Common myeloid progenitor, CD34-positive (primary cell): ENCODE measurements at regions not wholly inside any gene's neighbourhood (a gene's known extent, or its start where the extent isn't known, plus 50 kb on each side); places are given as distances from the start of the nearest gene placed in this dataset.

ENCODE experiments used
- CTCF ChIA-PET: fragments of 350-600 bp; sonication (Branson Sonifier 250); formaldehyde crosslinking; loops from one replicate; lab custom pipeline; 2021; ENCODE audit warnings: antibody characterized with exemption; lab: Charles Lee
- POLR2A ChIA-PET: fragments of 350-600 bp; sonication (Branson Sonifier 250); formaldehyde crosslinking; loops from one replicate; lab custom pipeline; 2021; ENCODE audit warnings: antibody characterized with exemption; lab: Charles Lee
- DNase-seq, 3 donors: peaks; one replicate each; pipeline versions ENCODE4 v3.0.0 to v3.0.0-alpha.2; 2013
- H3K27ac ChIP-seq, 2 experiments: 1 replicate in 1 of 2; 2 replicates in 1 of 2; pipeline ENCODE4 v1.7.0; 2013; ENCODE audit warnings: inconsistent platforms in 2 of 2, low read length in 2 of 2, mild to moderate bottlenecking in 2 of 2, low read depth in 1 of 2, moderate library complexity in 1 of 2; ENCODE audit not compliant: severe bottlenecking in 2 of 2, insufficient read depth in 1 of 2, poor library complexity in 1 of 2
- H3K27me3 ChIP-seq, 5 experiments: replicated peaks in 2 of 5; 1 replicate in 3 of 5; 2 replicates in 2 of 5; pipeline versions ENCODE4 v1.6.1 to v1.7.0; 2013; ENCODE audit warnings: low read length in 4 of 5, mild to moderate bottlenecking in 2 of 5, moderate library complexity in 2 of 5, inconsistent platforms in 1 of 5; ENCODE audit not compliant: insufficient read depth in 5 of 5, control insufficient read depth in 4 of 5
- H3K36me3 ChIP-seq, 4 experiments: 1 replicate in 2 of 4; 2 replicates in 2 of 4; pipeline versions ENCODE4 v1.6.1 to v1.7.0; 2013; ENCODE audit warnings: low read length in 3 of 4, control low read depth in 1 of 4, mild to moderate bottlenecking in 1 of 4; ENCODE audit not compliant: control insufficient read depth in 4 of 4, insufficient read depth in 4 of 4
- H3K4me1 ChIP-seq, 4 experiments: 1 replicate in 3 of 4; 2 replicates in 1 of 4; pipeline versions ENCODE4 v1.6.1 to v1.7.1; 2013; ENCODE audit warnings: low read length in 3 of 4, mild to moderate bottlenecking in 3 of 4, control low read depth in 1 of 4, inconsistent platforms in 1 of 4, moderate library complexity in 1 of 4; ENCODE audit not compliant: control insufficient read depth in 4 of 4, insufficient read depth in 4 of 4; ENCODE audit errors: control extremely low read depth in 1 of 4
- H3K4me3 ChIP-seq, 7 experiments: 1 replicate in 4 of 7; 2 replicates in 3 of 7; pipeline versions ENCODE4 v1.5.1 to v1.7.0; 2013; ENCODE audit warnings: mild to moderate bottlenecking in 7 of 7, low read length in 6 of 7, moderate library complexity in 6 of 7, inconsistent platforms in 2 of 7, low read depth in 2 of 7, control low read depth in 1 of 7; ENCODE audit not compliant: insufficient read depth in 4 of 7, control insufficient read depth in 1 of 7; ENCODE audit errors: extremely low read depth in 1 of 7
- H3K9me3 ChIP-seq, 5 experiments: 1 replicate in 4 of 5; 2 replicates in 1 of 5; pipeline versions ENCODE4 v1.6.1 to v1.7.1; 2013; ENCODE audit warnings: low read length in 4 of 5, mild to moderate bottlenecking in 2 of 5, inconsistent platforms in 1 of 5, low read depth in 1 of 5, moderate library complexity in 1 of 5; ENCODE audit not compliant: control insufficient read depth in 4 of 5, insufficient read depth in 2 of 5; ENCODE audit errors: control extremely low read depth in 1 of 5
- WGBS: methylation state at CpG from one replicate; pipeline ENCODE4 v1.1.5; 2013; ENCODE audit not compliant: insufficient coverage; 5-methylcytosine and 5-hydroxymethylcytosine counted together

DNA sequence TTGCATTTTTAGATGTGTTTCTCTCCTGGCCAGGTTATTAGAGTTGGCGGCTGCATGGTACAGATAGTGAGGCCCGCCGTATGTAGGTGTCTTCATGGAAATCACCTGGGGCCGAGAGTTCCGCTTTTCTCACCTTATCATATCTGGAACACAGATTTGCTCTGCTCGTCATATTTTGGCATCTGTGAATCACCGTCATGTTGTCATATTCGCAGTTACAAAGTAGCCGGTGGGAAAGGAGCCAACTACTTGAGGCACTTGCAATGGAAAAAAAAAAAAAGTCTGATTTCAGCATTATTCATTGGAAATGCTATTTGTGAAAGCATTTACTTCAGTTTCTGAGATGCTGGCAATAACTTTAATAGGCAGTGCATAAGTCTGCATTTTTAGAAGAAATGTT, 1715.2 kb upstream of the TENM3 start:
- ChIA-PET CTCF (no interaction called here), POLR2A (no interaction called here)
- Histone ChIP-seq H3K27ac (no peak overlapping the region), H3K9me3 (peaks cover 0 to 2% (median 0%) of the 10 kb centered on the region in 5 experiments), H3K36me3 (no peaks in the 10 kb centered on the region), H3K4me1 (no peaks in the 10 kb centered on the region), H3K4me3 (no peak overlapping the region), H3K27me3 (no peaks in the 10 kb centered on the region)
- DNase-seq, result no peak
- WGBS, result 98% methylated on average over 9 of the region's 9 CpGs

DNA sequence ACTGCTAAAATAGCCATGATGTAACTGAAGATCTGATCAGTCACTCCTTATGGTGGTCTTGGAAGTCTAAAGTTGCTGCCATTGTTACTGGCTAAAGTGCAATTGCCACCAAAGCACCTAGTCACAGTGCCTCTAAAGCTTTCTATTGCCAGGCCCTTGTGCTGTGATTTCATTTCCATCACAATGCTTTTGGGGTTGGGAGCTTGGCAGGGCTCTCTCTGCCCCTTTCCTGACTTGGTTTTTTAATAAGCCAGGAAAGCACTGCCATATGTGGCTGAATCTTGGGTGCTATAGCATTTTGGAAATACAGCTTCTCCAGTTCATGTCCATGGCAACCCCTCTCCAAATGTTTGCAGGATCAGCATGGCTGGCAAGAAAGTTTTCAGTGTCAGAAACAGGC, 1712.4 kb upstream of the TENM3 start:
- no peak for DNase-seq
- no peak overlapping the region for H3K4me3 ChIP-seq
- no peaks in the 10 kb centered on the region for H3K27me3 ChIP-seq
- no peak overlapping the region for H3K27ac ChIP-seq
- H3K4me1 ChIP-seq, result no peaks in the 10 kb centered on the region
- peaks cover 0 to 2% (median 0%) of the 10 kb centered on the region in 5 experiments for H3K9me3 ChIP-seq
- CTCF ChIA-PET, result interaction anchor here (0.8 kb wide), 1 partner anchor 17 kb away, joined by 3 read pairs; no protein-coding TSS in a partner anchor
- POLR2A ChIA-PET, result no interaction called here
- no peaks in the 10 kb centered on the region for H3K36me3 ChIP-seq

DNA sequence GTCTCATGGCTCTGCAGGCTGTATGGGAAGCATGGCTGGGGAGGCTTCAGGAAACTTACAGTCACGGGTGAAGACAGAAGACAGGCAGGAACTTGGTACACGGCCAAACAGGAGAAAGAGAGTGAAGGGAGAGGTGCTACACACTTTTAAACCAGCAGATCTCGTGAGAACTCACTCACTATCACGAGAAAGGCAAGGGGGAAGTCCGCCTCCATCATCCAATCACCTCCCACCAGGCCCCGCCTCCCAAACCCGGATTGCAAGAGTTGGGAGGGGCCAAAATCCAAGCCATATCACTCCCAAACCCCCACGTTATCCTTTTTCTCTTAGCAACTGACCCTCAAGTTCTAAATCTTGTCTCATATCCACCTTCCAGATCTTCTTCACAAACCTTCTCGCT, 1710.5 kb upstream of the TENM3 start:
- no peak overlapping the region for H3K27ac ChIP-seq
- H3K9me3 ChIP-seq, result peaks cover 0 to 2% (median 0%) of the 10 kb centered on the region in 5 experiments
- no peaks in the 10 kb centered on the region for H3K36me3 ChIP-seq
- ChIA-PET POLR2A (no interaction called here), CTCF (no interaction called here)
- WGBS, result 92% methylated on average over 9 of the region's 9 CpGs
- no peaks in the 10 kb centered on the region for H3K4me1 ChIP-seq
- no peak overlapping the region for H3K4me3 ChIP-seq
- no peaks in the 10 kb centered on the region for H3K27me3 ChIP-seq
- DNase-seq, result no peak

DNA sequence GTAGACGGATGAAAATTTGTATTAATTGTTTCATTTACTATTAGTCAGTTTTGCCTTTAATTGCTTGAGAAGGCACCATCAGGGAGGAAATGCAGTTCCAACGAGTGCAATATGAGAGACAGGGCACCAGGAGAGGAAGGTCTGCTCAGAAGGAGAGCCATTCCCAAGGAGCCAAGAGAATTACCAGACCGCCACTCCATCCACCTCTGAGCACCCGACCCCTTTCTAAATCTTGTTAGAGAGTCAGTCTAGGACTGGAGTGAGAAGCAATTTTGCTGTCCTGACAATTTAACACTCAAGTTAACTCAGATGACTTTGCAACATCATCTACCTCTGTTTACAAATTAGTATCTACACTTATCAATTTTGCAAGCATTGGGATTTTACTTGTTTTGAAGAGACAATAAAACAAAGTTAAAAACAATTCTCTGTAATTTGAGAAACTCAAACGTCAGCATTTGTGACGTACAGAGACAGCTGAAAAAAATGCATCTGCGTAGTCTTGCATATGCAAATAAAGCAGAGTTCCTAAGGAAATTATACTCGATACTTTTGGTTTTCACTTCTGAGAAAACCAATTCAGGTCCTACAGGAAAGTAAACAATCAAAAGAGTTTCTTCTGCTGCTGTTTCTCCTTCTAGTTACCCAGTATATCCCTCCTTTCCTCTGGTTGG, 1704.7 kb upstream of the TENM3 start:
- H3K27ac ChIP-seq, result no peak overlapping the region
- POLR2A ChIA-PET, result no interaction called here
- H3K9me3 ChIP-seq, result no peaks in the 10 kb centered on the region
- no peak for DNase-seq
- CTCF ChIA-PET, result no interaction called here
- H3K36me3 ChIP-seq, result no peaks in the 10 kb centered on the region
- H3K4me3 ChIP-seq, result no peak overlapping the region
- H3K27me3 ChIP-seq, result no peaks in the 10 kb centered on the region
- H3K4me1 ChIP-seq, result no peaks in the 10 kb centered on the region
- 63% methylated on average over 6 of the region's 8 CpGs for WGBS

DNA sequence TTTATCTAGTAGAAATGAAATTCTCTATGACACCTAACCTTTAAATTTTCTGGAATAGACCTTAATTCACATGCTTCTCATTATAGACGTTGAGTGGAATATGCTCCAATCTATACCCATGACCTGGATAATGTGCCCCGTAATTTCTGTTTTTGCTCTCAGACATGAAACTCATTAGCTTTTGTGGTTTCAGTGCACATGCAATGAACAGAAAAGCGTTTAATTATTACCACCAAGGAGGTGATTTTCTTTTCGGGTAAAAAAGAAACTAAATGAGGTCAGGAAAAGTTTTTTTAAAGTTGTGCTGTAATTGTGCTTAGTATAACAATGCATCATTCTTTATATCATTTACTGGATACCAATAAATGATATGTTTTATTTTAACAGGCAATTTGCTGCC, 1703.9 kb upstream of the TENM3 start:
- ChIA-PET CTCF (no interaction called here), POLR2A (no interaction called here)
- 94% methylated on average over 3 of the region's 4 CpGs for WGBS
- H3K4me1 ChIP-seq, result no peaks in the 10 kb centered on the region
- H3K27ac ChIP-seq, result no peak overlapping the region
- DNase-seq, result no peak
- H3K9me3 ChIP-seq, result no peaks in the 10 kb centered on the region
- no peak overlapping the region for H3K4me3 ChIP-seq
- H3K36me3 ChIP-seq, result no peaks in the 10 kb centered on the region
- no peaks in the 10 kb centered on the region for H3K27me3 ChIP-seq

DNA sequence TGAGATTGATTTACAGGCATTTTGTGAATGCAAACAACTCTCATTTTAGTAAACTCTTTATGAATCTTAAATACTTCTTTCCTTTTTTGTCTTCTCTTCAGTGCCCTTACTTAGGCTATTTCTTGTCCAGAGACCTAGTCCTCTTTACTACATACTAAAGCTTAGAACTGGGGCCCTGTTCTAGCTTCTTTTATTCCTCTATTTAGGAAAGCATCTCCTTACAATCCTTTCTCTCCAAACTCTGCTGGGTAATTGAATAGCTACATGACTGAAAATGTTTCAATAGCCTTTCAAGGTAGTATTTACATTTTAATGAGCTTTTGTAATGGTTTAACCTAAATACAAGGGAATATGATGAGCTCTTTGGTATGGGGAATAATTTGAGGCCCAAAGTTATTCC, 1701.5 kb upstream of the TENM3 start:
- Histone ChIP-seq H3K27me3 (no peaks in the 10 kb centered on the region), H3K4me1 (no peaks in the 10 kb centered on the region), H3K36me3 (no peaks in the 10 kb centered on the region), H3K27ac (no peak overlapping the region), H3K4me3 (no peak overlapping the region), H3K9me3 (no peaks in the 10 kb centered on the region)
- ChIA-PET POLR2A (no interaction called here), CTCF (no interaction called here)
- no peak for DNase-seq

DNA sequence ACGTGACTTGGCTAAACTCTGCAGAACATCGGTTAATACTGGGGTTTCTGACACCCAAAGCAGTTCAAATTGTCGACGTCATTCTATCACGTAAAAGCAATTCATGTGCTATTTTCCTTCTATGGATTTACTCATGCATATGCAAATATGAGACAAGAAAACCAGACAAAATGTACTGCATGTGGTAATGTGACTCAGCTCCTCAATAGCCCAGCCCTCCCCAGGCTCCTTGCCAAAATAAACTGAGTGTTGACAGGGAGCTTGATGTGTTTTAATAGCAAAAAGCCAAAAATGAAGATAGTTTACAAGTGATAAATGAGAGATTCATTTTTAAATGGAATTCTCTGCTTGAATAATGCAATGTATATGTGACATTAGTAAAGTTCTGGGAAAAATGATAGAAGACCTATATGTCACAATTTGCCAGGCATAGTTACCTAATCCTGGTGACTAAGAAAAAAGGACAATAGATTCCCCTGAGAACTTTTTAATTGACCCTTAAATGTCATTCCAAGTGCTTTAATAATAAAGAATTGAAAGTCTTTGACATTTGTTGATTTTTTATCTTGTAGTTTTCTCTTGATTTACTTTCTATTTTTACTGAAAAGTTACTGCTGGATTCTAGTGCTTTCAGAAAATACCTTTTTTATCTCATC, 1700.6 kb upstream of the TENM3 start:
- DNase-seq, result peak; percentile 42 to 72 (median 60)
- Histone ChIP-seq H3K27me3 (no peaks in the 10 kb centered on the region), H3K27ac (no peak overlapping the region), H3K36me3 (no peaks in the 10 kb centered on the region), H3K9me3 (no peaks in the 10 kb centered on the region), H3K4me3 (no peak overlapping the region), H3K4me1 (no peaks in the 10 kb centered on the region)
- ChIA-PET CTCF (no interaction called here), POLR2A (no interaction called here)
- 44% methylated on average over 2 of the region's 5 CpGs for WGBS
